GM21515 (cell line): ENCODE measurements at regions not wholly inside any gene's neighbourhood (a gene's known extent, or its start where the extent isn't known, plus 50 kb on each side); places are given as distances from the start of the nearest gene placed in this dataset.
"Not testable (repeated sequence)": the region's sequence is repeated elsewhere in the genome, so short reads cannot be mapped to it uniquely, and the experiment has no call there.

ENCODE experiments used
- ATAC-seq: cut with Tn5 transposase; IDR thresholded peaks from one replicate; pipeline ENCODE4 v1.9.1; 2021; ENCODE audit not compliant: unreplicated experiment

GRCh38 chr1:163973586-163973985 is 585.4 kb upstream of the PBX1 start:
- no peak for ATAC-seq

GRCh38 chr1:163974120-163974519 is 584.9 kb upstream of the PBX1 start:
- no peak for ATAC-seq

GRCh38 chr1:163980394-163980793 is 578.6 kb upstream of the PBX1 start:
- ATAC-seq, result no peak

- ATAC-seq, result no peak
Observed at GRCh38 chr1:163981500-163982030, 577.4 kb upstream of the PBX1 start.

GRCh38 chr1:163983097-163983496 is 575.9 kb upstream of the PBX1 start:
- ATAC-seq, result no peak

GRCh38 chr1:163985700-163986099 is 573.3 kb upstream of the PBX1 start:
- ATAC-seq, result no peak

- ATAC-seq, result no peak
Observed at GRCh38 chr1:163999131-163999530, 559.9 kb upstream of the PBX1 start.

GRCh38 chr1:164006186-164006585 is 552.8 kb upstream of the PBX1 start:
- ATAC-seq, result not testable (repeated sequence)

GRCh38 chr1:164006621-164007020 is 552.4 kb upstream of the PBX1 start:
- ATAC-seq, result no peak

- no peak for ATAC-seq
Observed at GRCh38 chr1:164017239-164017638, 541.7 kb upstream of the PBX1 start.

- ATAC-seq, result no peak
Observed at GRCh38 chr1:164020391-164020790, 538.6 kb upstream of the PBX1 start.

- no peak for ATAC-seq
Observed at GRCh38 chr1:164021813-164022212, 537.2 kb upstream of the PBX1 start.

GRCh38 chr1:164033782-164034181 is 525.2 kb upstream of the PBX1 start:
- ATAC-seq, result no peak

GRCh38 chr1:164040754-164041153 is 518.2 kb upstream of the PBX1 start:
- ATAC-seq, result no peak

GRCh38 chr1:164051782-164052181 is 507.2 kb upstream of the PBX1 start:
- no peak for ATAC-seq

GRCh38 chr1:164054331-164054730 is 504.7 kb upstream of the PBX1 start:
- no peak for ATAC-seq

GRCh38 chr1:164058198-164058597 is 500.8 kb upstream of the PBX1 start:
- ATAC-seq, result no peak

GRCh38 chr1:164061528-164061927 is 497.5 kb upstream of the PBX1 start:
- no peak for ATAC-seq

- ATAC-seq, result no peak
Observed at GRCh38 chr1:164064501-164064900, 494.5 kb upstream of the PBX1 start.

- ATAC-seq, result no peak
Observed at GRCh38 chr1:164071288-164071687, 487.7 kb upstream of the PBX1 start.

- ATAC-seq, result no peak
Observed at GRCh38 chr1:164086832-164087231, 472.2 kb upstream of the PBX1 start.

GRCh38 chr1:164087906-164088453 is 471.0 kb upstream of the PBX1 start:
- no peak for ATAC-seq

GRCh38 chr1:164092603-164093353 is 466.2 kb upstream of the PBX1 start:
- no peak for ATAC-seq
